ENCODE measurements at regions not wholly inside any gene's neighbourhood (a gene's known extent, or its start where the extent isn't known, plus 50 kb on each side); places are given as distances from the start of the nearest gene placed in this dataset.

DNA sequence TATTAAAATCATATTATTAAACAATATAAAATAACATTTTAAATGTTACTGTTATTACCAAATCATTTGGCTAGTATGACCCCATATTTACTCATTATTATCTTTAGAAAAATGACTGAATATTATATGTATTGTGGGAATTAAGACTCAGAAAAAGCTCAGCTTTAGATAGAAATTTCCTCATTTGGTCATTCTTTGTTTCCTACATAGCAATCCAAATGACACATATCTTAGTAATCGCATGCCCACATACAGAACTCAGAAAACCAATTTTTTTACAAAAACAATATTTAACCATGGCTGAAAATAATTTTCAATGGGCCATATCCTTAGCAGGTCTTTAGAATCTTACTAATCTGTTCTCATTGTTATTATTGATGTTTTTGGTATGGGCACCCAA lies 53.8 kb upstream of the TSLP start:
- TF ChIP-seq, protein P1, sequence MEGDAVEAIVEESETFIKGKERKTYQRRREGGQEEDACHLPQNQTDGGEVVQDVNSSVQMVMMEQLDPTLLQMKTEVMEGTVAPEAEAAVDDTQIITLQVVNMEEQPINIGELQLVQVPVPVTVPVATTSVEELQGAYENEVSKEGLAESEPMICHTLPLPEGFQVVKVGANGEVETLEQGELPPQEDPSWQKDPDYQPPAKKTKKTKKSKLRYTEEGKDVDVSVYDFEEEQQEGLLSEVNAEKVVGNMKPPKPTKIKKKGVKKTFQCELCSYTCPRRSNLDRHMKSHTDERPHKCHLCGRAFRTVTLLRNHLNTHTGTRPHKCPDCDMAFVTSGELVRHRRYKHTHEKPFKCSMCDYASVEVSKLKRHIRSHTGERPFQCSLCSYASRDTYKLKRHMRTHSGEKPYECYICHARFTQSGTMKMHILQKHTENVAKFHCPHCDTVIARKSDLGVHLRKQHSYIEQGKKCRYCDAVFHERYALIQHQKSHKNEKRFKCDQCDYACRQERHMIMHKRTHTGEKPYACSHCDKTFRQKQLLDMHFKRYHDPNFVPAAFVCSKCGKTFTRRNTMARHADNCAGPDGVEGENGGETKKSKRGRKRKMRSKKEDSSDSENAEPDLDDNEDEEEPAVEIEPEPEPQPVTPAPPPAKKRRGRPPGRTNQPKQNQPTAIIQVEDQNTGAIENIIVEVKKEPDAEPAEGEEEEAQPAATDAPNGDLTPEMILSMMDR (IDR thresholded peaks at IDR 0.05; ENCODE audit: insufficient read depth, low read depth, low read length, missing control alignments) = no peak
- H3K4me3 ChIP-seq (ENCODE audit: low read depth, low read length) = no peak overlapping the region
- DNase-seq (ENCODE audit: low read depth) = no peak
